DND-41 (cell line): ENCODE measurements at regions not wholly inside any gene's neighbourhood (a gene's known extent, or its start where the extent isn't known, plus 50 kb on each side); places are given as distances from the start of the nearest gene placed in this dataset.

ENCODE experiments used
- CTCF ChIP-seq: IDR thresholded peaks from 2 replicates; pipeline ENCODE4 v1.5.1; 2012; ENCODE audit warnings: borderline replicate concordance, low read length, moderate library complexity, mild to moderate bottlenecking; ENCODE audit not compliant: poor library complexity, severe bottlenecking; ENCODE audit errors: extremely low read depth
- EZH2 ChIP-seq: IDR thresholded peaks from 3 replicates; pipeline ENCODE4 v1.6.1; 2012; ENCODE audit warnings: borderline replicate concordance, low read depth, mild to moderate bottlenecking, moderate library complexity, low read length, inconsistent platforms; ENCODE audit not compliant: severe bottlenecking

- TF ChIP-seq CTCF (no peak), EZH2 (no peak)
Measured at GRCh38 chr1:19011845-19012231, 55.4 kb upstream of the IFFO2 start.
